PC-3 (cell line): ENCODE measurements at regions not wholly inside any gene's neighbourhood (a gene's known extent, or its start where the extent isn't known, plus 50 kb on each side); places are given as distances from the start of the nearest gene placed in this dataset.

Experiments
- ATAC-seq: fragments of 200-7000 bp; cut with Tn5 transposase; 2 replicates; pipeline ENCODE4 v1.9.1; 2020; ENCODE audit warnings: mild to moderate bottlenecking, moderate library complexity
- BruUV-seq: library from RNA; stranded (reverse); fragments of 400-500 nt; replicated peaks from 2 replicates; lab custom pipeline; 2021; lab: Mats Ljungman, UMichigan
- CTCF ChIA-PET: fragments of 300-600 bp; sonication (Branson Sonifier 250); formaldehyde crosslinking; loops from one replicate; lab custom pipeline; 2022; ENCODE audit warnings: antibody characterized with exemption; lab: Charles Lee
- POLR2A ChIA-PET: fragments of 300-600 bp; sonication (Branson Sonifier 250); formaldehyde crosslinking; loops from one replicate; lab custom pipeline; 2022; ENCODE audit warnings: antibody characterized with exemption; ENCODE audit not compliant: unreplicated experiment; lab: Charles Lee
- DNase-seq: peaks from one replicate; pipeline ENCODE4 v3.0.0-alpha.2; 2015
- H2AFZ ChIP-seq: fragments of 300-600 bp; sonication (generic); 2 replicates; pipeline ENCODE4 v1.6.0; 2016; ENCODE audit warnings: antibody characterized with exemption, low read length
- H3F3A ChIP-seq: fragments of 300-600 bp; sonication (generic); one replicate; pipeline ENCODE4 v1.6.0; 2017; ENCODE audit warnings: antibody characterized with exemption, low read length, control low read depth, mild to moderate bottlenecking; ENCODE audit not compliant: unreplicated experiment
- H3K27ac ChIP-seq: fragments of 300-600 bp; sonication (generic); 2 replicates; pipeline ENCODE4 v1.5.1; 2016; ENCODE audit warnings: mild to moderate bottlenecking, low read length
- H3K27me3 ChIP-seq: fragments of 300-600 bp; sonication (generic); 2 replicates; pipeline ENCODE4 v1.6.1; 2016; ENCODE audit warnings: low read length, mixed read lengths
- H3K36me3 ChIP-seq: fragments of 300-600 bp; sonication (generic); 2 replicates; pipeline ENCODE4 v1.6.1; 2016; ENCODE audit warnings: low read depth, mixed run types, low read length, mixed read lengths
- H3K4me1 ChIP-seq: fragments of 300-600 bp; sonication (generic); 2 replicates; pipeline ENCODE4 v1.5.1; 2016; ENCODE audit warnings: low read length; ENCODE audit not compliant: insufficient read depth
- H3K4me2 ChIP-seq: fragments of 300-600 bp; sonication (generic); 2 replicates; pipeline ENCODE4 v1.6.0; 2016; ENCODE audit warnings: low read length
- H3K4me3 ChIP-seq: fragments of 300-600 bp; sonication (generic); 2 replicates; pipeline ENCODE4 v1.5.1; 2016; ENCODE audit warnings: mild to moderate bottlenecking, low read length, mixed read lengths
- H3K79me2 ChIP-seq: fragments of 300-600 bp; sonication (generic); 2 replicates; pipeline ENCODE4 v1.6.1; 2017; ENCODE audit warnings: low read length, mixed read lengths
- H3K9ac ChIP-seq: fragments of 300-600 bp; sonication (generic); 2 replicates; pipeline ENCODE4 v1.6.0; 2016; ENCODE audit warnings: mild to moderate bottlenecking, low read length
- H3K9me2 ChIP-seq: fragments of 300-600 bp; sonication (generic); replicated peaks from 2 replicates; pipeline ENCODE4 v1.6.1; 2016; ENCODE audit warnings: mixed run types, low read length, mixed read lengths
- H3K9me3 ChIP-seq: fragments of 300-600 bp; sonication (generic); 2 replicates; pipeline ENCODE4 v1.6.1; 2016; ENCODE audit warnings: low read length, mixed read lengths
- H4K20me1 ChIP-seq: fragments of 300-600 bp; sonication (generic); 2 replicates; pipeline ENCODE4 v1.6.1; 2016; ENCODE audit warnings: low read length, mixed read lengths
- EZH2 ChIP-seq: fragments of 300-600 bp; sonication (generic); IDR thresholded peaks from one replicate; pipeline ENCODE4 v1.6.1; 2017; ENCODE audit warnings: antibody characterized with exemption, mild to moderate bottlenecking, low read length; ENCODE audit not compliant: unreplicated experiment
- EZH2phosphoT487 ChIP-seq: fragments of 300-600 bp; sonication (generic); IDR thresholded peaks from 2 replicates; pipeline ENCODE4 v1.6.1; 2018; ENCODE audit warnings: mild to moderate bottlenecking, antibody characterized with exemption, low read length, borderline replicate concordance
- intact Hi-C: fragments of 100-400 bp; cut with micrococcal nuclease; formaldehyde crosslinking; loops from 2 replicates; pipeline ENCODE4 v1.9.0; 2023
- TF ChIP-seq, protein P1 (sequence below): fragments of 300-600 bp; sonication (generic); conservative IDR thresholded peaks from 2 replicates; pipeline ENCODE4 v1.5.1; 2017; ENCODE audit warnings: antibody characterized with exemption, low read depth, mild to moderate bottlenecking, low read length

GRCh38 chr3:10741891-10742671, 73.9 kb upstream of the SLC6A11 start:
- intact Hi-C loops = no loop called here
- ATAC-seq (no peak), DNase-seq (no peak)
- Histone ChIP-seq H3K4me2 (no peak overlapping the region), H3F3A (no peaks in the 10 kb centered on the region), H3K27ac (no peak overlapping the region), H3K79me2 (no peaks in the 10 kb centered on the region), H3K9me3 (no peaks in the 10 kb centered on the region), H3K36me3 (no peaks in the 10 kb centered on the region), H3K4me1 (no peaks in the 10 kb centered on the region), H3K9me2 (no peaks in the 10 kb centered on the region), H4K20me1 (no peaks in the 10 kb centered on the region), H3K27me3 (peaks cover 30% of the 10 kb centered on the region), H3K4me3 (no peak overlapping the region), H2AFZ (no peak overlapping the region), H3K9ac (no peak overlapping the region)
- POLR2A ChIA-PET = no interaction called here
- TF ChIP-seq EZH2phosphoT487 (no peak), EZH2 (no peak)
- TF ChIP-seq, protein P1, sequence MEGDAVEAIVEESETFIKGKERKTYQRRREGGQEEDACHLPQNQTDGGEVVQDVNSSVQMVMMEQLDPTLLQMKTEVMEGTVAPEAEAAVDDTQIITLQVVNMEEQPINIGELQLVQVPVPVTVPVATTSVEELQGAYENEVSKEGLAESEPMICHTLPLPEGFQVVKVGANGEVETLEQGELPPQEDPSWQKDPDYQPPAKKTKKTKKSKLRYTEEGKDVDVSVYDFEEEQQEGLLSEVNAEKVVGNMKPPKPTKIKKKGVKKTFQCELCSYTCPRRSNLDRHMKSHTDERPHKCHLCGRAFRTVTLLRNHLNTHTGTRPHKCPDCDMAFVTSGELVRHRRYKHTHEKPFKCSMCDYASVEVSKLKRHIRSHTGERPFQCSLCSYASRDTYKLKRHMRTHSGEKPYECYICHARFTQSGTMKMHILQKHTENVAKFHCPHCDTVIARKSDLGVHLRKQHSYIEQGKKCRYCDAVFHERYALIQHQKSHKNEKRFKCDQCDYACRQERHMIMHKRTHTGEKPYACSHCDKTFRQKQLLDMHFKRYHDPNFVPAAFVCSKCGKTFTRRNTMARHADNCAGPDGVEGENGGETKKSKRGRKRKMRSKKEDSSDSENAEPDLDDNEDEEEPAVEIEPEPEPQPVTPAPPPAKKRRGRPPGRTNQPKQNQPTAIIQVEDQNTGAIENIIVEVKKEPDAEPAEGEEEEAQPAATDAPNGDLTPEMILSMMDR = no peak
- CTCF ChIA-PET = no interaction called here
- no TSS peak for BruUV-seq

DNA sequence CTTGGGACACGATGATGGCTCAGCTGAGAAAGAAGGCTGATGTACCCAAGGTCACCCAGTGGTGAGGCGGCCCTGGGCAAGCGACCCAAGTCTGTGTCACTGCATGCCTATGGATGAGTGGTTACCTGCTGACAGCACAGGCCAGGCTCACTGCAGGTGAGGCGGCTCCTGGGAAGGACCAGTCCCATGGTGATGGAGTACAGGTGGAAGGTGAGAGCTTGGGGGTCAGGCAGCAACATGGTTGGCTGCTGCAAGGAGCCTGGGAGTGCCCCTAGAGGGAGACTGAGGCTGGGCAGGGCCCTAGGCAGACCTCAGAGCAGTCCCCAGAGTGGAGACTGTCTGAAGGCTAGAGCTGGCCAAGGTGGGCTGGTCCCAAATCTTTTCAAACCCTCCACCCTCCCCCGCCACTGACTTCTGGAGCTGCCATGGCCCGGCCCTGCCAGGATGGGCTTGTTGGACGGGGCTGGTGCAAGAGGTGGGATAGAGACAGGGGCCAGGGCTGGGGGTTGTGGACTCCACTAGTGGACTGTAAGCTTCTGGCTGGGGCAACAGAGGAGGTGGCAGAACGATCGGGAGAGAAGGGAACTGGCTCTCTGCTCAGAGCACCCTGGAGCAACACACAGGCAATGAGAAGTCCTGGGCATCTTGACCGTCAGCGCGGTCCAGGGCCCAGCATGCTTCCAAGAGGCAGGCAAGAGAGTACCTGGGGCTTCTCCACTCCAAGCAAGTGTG, 72.5 kb upstream of the SLC6A11 start:
- no peaks in the 10 kb centered on the region for H3F3A ChIP-seq
- no peak for TF ChIP-seq EZH2
- TF ChIP-seq, protein P1 = no peak
- no peak for TF ChIP-seq EZH2phosphoT487
- H3K4me2 ChIP-seq = no peak overlapping the region
- DNase-seq = no peak
- ATAC-seq = no peak
- no peak overlapping the region for H3K9ac ChIP-seq
- no peaks in the 10 kb centered on the region for H3K36me3 ChIP-seq
- no peaks in the 10 kb centered on the region for H3K9me2 ChIP-seq
- no peaks in the 10 kb centered on the region for H3K9me3 ChIP-seq
- ChIA-PET POLR2A (no interaction called here), CTCF (interaction anchor here (0.6 kb wide), 1 partner anchor 276 kb away, joined by 9 read pairs; no protein-coding TSS in a partner anchor)
- intact Hi-C loops = no loop called here
- no peak overlapping the region for H2AFZ ChIP-seq
- no TSS peak for BruUV-seq
- no peaks in the 10 kb centered on the region for H3K79me2 ChIP-seq
- H3K4me1 ChIP-seq = no peaks in the 10 kb centered on the region
- H3K27me3 ChIP-seq = peaks cover 21% of the 10 kb centered on the region
- no peak overlapping the region for H3K4me3 ChIP-seq
- H4K20me1 ChIP-seq = no peaks in the 10 kb centered on the region
- H3K27ac ChIP-seq = no peak overlapping the region

DNA sequence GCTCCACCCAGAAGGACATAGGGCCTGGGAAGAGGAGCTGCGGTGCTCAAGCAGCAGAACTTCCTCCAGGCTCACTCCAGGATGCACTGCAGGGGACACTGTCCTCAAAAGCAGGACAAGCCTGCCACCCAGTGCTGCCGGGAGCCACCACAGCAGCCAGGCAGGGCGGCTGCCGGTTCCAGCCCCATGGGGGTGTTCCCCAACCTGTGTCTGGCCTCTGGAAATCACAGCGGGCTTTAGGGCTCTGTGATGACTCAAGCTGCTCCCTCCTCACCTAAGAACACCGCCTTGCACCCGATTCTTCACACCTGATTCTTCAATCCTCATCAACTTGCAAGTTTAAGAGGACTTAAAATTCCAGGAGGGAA, 71.9 kb upstream of the SLC6A11 start:
- H2AFZ ChIP-seq = no peak overlapping the region
- CTCF ChIA-PET = interaction anchor here (0.6 kb wide), 1 partner anchor 275 kb away, joined by 9 read pairs; no protein-coding TSS in a partner anchor
- ATAC-seq = peak; percentile 77

More for the DNA sequence above, 71.9 kb upstream of the SLC6A11 start:
- Histone ChIP-seq H4K20me1 (no peaks in the 10 kb centered on the region), H3K79me2 (no peaks in the 10 kb centered on the region), H3K27ac (no peak overlapping the region), H3K36me3 (no peaks in the 10 kb centered on the region), H3K9ac (no peak overlapping the region), H3K9me2 (no peaks in the 10 kb centered on the region), H3K4me2 (no peak overlapping the region), H3K9me3 (no peaks in the 10 kb centered on the region), H3K4me3 (no peak overlapping the region), H3K27me3 (peaks cover 27% of the 10 kb centered on the region), H3K4me1 (no peaks in the 10 kb centered on the region), H3F3A (no peaks in the 10 kb centered on the region)
- no TSS peak for BruUV-seq
- no peak for TF ChIP-seq EZH2
- TF ChIP-seq, protein P1 = peak; percentile 41; the same call in 1 of the 2 replicates
- DNase-seq = peak; percentile 25
- POLR2A ChIA-PET = no interaction called here
- intact Hi-C loops = no loop called here
